ENCODE measurements at regions not wholly inside any gene's neighbourhood (a gene's known extent, or its start where the extent isn't known, plus 50 kb on each side); places are given as distances from the start of the nearest gene placed in this dataset.
"Not testable (repeated sequence)": the region's sequence is repeated elsewhere in the genome, so short reads cannot be mapped to it uniquely, and the experiment has no call there.

GRCh38 chr7:76126632-76127031 is 75.1 kb upstream of the SRRM3 start:
- Histone ChIP-seq H3K9me3 (ENCODE audit: control extremely low read depth in 1 of 5, control insufficient read depth in 4 of 5, insufficient read depth in 2 of 5, low read depth in 1 of 5, low read length in 4 of 5) (no peaks in the 10 kb centered on the region), H3K4me1 (ENCODE audit: control extremely low read depth in 1 of 4, control insufficient read depth in 4 of 4, insufficient read depth in 4 of 4, low read length in 3 of 4) (peaks cover 0 to 7% (median 4%) of the 10 kb centered on the region in 4 experiments), H3K36me3 (ENCODE audit: control insufficient read depth in 4 of 4, insufficient read depth in 4 of 4, low read length in 3 of 4) (no peaks in the 10 kb centered on the region), H3K27me3 (replicated peaks in 2 of 5; ENCODE audit: control insufficient read depth in 4 of 5, insufficient read depth in 5 of 5, low read length in 4 of 5) (no peaks in the 10 kb centered on the region), H3K27ac (ENCODE audit: insufficient read depth in 1 of 2, low read depth in 1 of 2, low read length in 2 of 2, poor library complexity in 1 of 2, severe bottlenecking in 2 of 2) (no peak overlapping the region), H3K4me3 (ENCODE audit: control insufficient read depth in 1 of 7, extremely low read depth in 1 of 7, insufficient read depth in 4 of 7, low read depth in 2 of 7, low read length in 6 of 7) (no peak overlapping the region)
- DNase-seq, result no peak
- ChIA-PET CTCF (no interaction called here), POLR2A (no interaction called here)
- WGBS (ENCODE audit: insufficient coverage), result no CpG with 5 or more reads among the region's 4 CpGs

GRCh38 chr7:76129366-76129765 is 72.3 kb upstream of the SRRM3 start:
- Histone ChIP-seq H3K27me3 (replicated peaks in 2 of 5; ENCODE audit: control insufficient read depth in 4 of 5, insufficient read depth in 5 of 5, low read length in 4 of 5) (no peaks in the 10 kb centered on the region), H3K9me3 (ENCODE audit: control extremely low read depth in 1 of 5, control insufficient read depth in 4 of 5, insufficient read depth in 2 of 5, low read depth in 1 of 5, low read length in 4 of 5) (no peaks in the 10 kb centered on the region), H3K4me3 (ENCODE audit: control insufficient read depth in 1 of 7, extremely low read depth in 1 of 7, insufficient read depth in 4 of 7, low read depth in 2 of 7, low read length in 6 of 7) (no peak overlapping the region), H3K36me3 (ENCODE audit: control insufficient read depth in 4 of 4, insufficient read depth in 4 of 4, low read length in 3 of 4) (no peaks in the 10 kb centered on the region), H3K27ac (ENCODE audit: insufficient read depth in 1 of 2, low read depth in 1 of 2, low read length in 2 of 2, poor library complexity in 1 of 2, severe bottlenecking in 2 of 2) (no peak overlapping the region), H3K4me1 (ENCODE audit: control extremely low read depth in 1 of 4, control insufficient read depth in 4 of 4, insufficient read depth in 4 of 4, low read length in 3 of 4) (peaks cover 2 to 17% (median 15%) of the 10 kb centered on the region in 4 experiments)
- POLR2A ChIA-PET, result no interaction called here
- CTCF ChIA-PET, result interaction anchor here (1.1 to 1.7 kb wide), 3 partner anchors 9 to 60 kb away, joined by 3 to 5 read pairs (median 3); no protein-coding TSS in a partner anchor
- DNase-seq, result no peak
- 83% methylated on average over 2 of the region's 5 CpGs for WGBS (ENCODE audit: insufficient coverage)

- 97% methylated on average over 8 of the region's 8 CpGs for WGBS (ENCODE audit: insufficient coverage)
- no peaks in the 10 kb centered on the region for H3K36me3 ChIP-seq (ENCODE audit: control insufficient read depth in 4 of 4, insufficient read depth in 4 of 4, low read length in 3 of 4)
- ChIA-PET POLR2A (no interaction called here), CTCF (interaction anchor here (1.1 to 1.7 kb wide), 3 partner anchors 9 to 61 kb away, joined by 3 to 5 read pairs (median 3); no protein-coding TSS in a partner anchor)
- H3K4me1 ChIP-seq (ENCODE audit: control extremely low read depth in 1 of 4, control insufficient read depth in 4 of 4, insufficient read depth in 4 of 4, low read length in 3 of 4), result peaks cover 2 to 18% (median 15%) of the 10 kb centered on the region in 4 experiments
- no peak overlapping the region for H3K4me3 ChIP-seq (ENCODE audit: control insufficient read depth in 1 of 7, extremely low read depth in 1 of 7, insufficient read depth in 4 of 7, low read depth in 2 of 7, low read length in 6 of 7)
- no peak overlapping the region for H3K27ac ChIP-seq (ENCODE audit: insufficient read depth in 1 of 2, low read depth in 1 of 2, low read length in 2 of 2, poor library complexity in 1 of 2, severe bottlenecking in 2 of 2)
- H3K9me3 ChIP-seq (ENCODE audit: control extremely low read depth in 1 of 5, control insufficient read depth in 4 of 5, insufficient read depth in 2 of 5, low read depth in 1 of 5, low read length in 4 of 5), result no peaks in the 10 kb centered on the region
- no peak for DNase-seq
- no peaks in the 10 kb centered on the region for H3K27me3 ChIP-seq (replicated peaks in 2 of 5; ENCODE audit: control insufficient read depth in 4 of 5, insufficient read depth in 5 of 5, low read length in 4 of 5)
These were observed 71.9 kb upstream of the SRRM3 start for GRCh38 chr7:76129836-76130235.

- H3K36me3 ChIP-seq (ENCODE audit: control insufficient read depth in 4 of 4, insufficient read depth in 4 of 4, low read length in 3 of 4); POLR2A ChIA-PET; H3K27ac ChIP-seq (ENCODE audit: insufficient read depth in 1 of 2, low read depth in 1 of 2, low read length in 2 of 2, poor library complexity in 1 of 2, severe bottlenecking in 2 of 2); H3K4me3 ChIP-seq (ENCODE audit: control insufficient read depth in 1 of 7, extremely low read depth in 1 of 7, insufficient read depth in 4 of 7, low read depth in 2 of 7, low read length in 6 of 7); H3K27me3 ChIP-seq (replicated peaks in 2 of 5; ENCODE audit: control insufficient read depth in 4 of 5, insufficient read depth in 5 of 5, low read length in 4 of 5); H3K9me3 ChIP-seq (ENCODE audit: control extremely low read depth in 1 of 5, control insufficient read depth in 4 of 5, insufficient read depth in 2 of 5, low read depth in 1 of 5, low read length in 4 of 5): not testable (repeated sequence)
- peak in 2 of 3 donors; percentile 43 to 44 for DNase-seq
- H3K4me1 ChIP-seq (ENCODE audit: control extremely low read depth in 1 of 4, control insufficient read depth in 4 of 4, insufficient read depth in 4 of 4, low read length in 3 of 4), result peaks cover 2 to 18% (median 15%) of the 10 kb centered on the region in 4 experiments
- CTCF ChIA-PET, result interaction anchor here (1.5 to 1.7 kb wide), 2 partner anchors 10 to 62 kb away, joined by 3 to 5 read pairs; no protein-coding TSS in a partner anchor
These were observed 71.0 kb upstream of the SRRM3 start for GRCh38 chr7:76130661-76131060.

GRCh38 chr7:76131887-76132286 is 69.8 kb upstream of the SRRM3 start:
- H3K27me3 ChIP-seq (replicated peaks in 2 of 5; ENCODE audit: control insufficient read depth in 4 of 5, insufficient read depth in 5 of 5, low read length in 4 of 5); POLR2A ChIA-PET; H3K36me3 ChIP-seq (ENCODE audit: control insufficient read depth in 4 of 4, insufficient read depth in 4 of 4, low read length in 3 of 4); H3K27ac ChIP-seq (ENCODE audit: insufficient read depth in 1 of 2, low read depth in 1 of 2, low read length in 2 of 2, poor library complexity in 1 of 2, severe bottlenecking in 2 of 2); H3K4me3 ChIP-seq (ENCODE audit: control insufficient read depth in 1 of 7, extremely low read depth in 1 of 7, insufficient read depth in 4 of 7, low read depth in 2 of 7, low read length in 6 of 7); DNase-seq; H3K9me3 ChIP-seq (ENCODE audit: control extremely low read depth in 1 of 5, control insufficient read depth in 4 of 5, insufficient read depth in 2 of 5, low read depth in 1 of 5, low read length in 4 of 5): not testable (repeated sequence)
- 52% methylated on average over 5 of the region's 5 CpGs for WGBS (ENCODE audit: insufficient coverage)
- peaks cover 2 to 18% (median 15%) of the 10 kb centered on the region in 4 experiments for H3K4me1 ChIP-seq (ENCODE audit: control extremely low read depth in 1 of 4, control insufficient read depth in 4 of 4, insufficient read depth in 4 of 4, low read length in 3 of 4)
- CTCF ChIA-PET, result interaction anchor here (0.8 to 1.5 kb wide), 3 partner anchors 19 to 86 kb away, joined by 3 read pairs; no protein-coding TSS in a partner anchor

GRCh38 chr7:76133164-76133775 is 68.4 kb upstream of the SRRM3 start:
- H3K27me3 ChIP-seq (replicated peaks in 2 of 5; ENCODE audit: control insufficient read depth in 4 of 5, insufficient read depth in 5 of 5, low read length in 4 of 5), result no peaks in the 10 kb centered on the region
- ChIA-PET POLR2A (no interaction called here), CTCF (interaction anchor here (0.7 kb wide), 1 partner anchor 45 kb away, joined by 3 read pairs; no protein-coding TSS in a partner anchor)
- no peaks in the 10 kb centered on the region for H3K36me3 ChIP-seq (ENCODE audit: control insufficient read depth in 4 of 4, insufficient read depth in 4 of 4, low read length in 3 of 4)
- H3K4me1 ChIP-seq (ENCODE audit: control extremely low read depth in 1 of 4, control insufficient read depth in 4 of 4, insufficient read depth in 4 of 4, low read length in 3 of 4), result peaks cover 2 to 18% (median 15%) of the 10 kb centered on the region in 4 experiments
- H3K27ac ChIP-seq (ENCODE audit: insufficient read depth in 1 of 2, low read depth in 1 of 2, low read length in 2 of 2, poor library complexity in 1 of 2, severe bottlenecking in 2 of 2), result no peak overlapping the region
- peak in 2 of 3 donors; percentile 63 to 78 for DNase-seq
- 63% methylated on average over 1 of the region's 7 CpGs for WGBS (ENCODE audit: insufficient coverage)
- H3K4me3 ChIP-seq (ENCODE audit: control insufficient read depth in 1 of 7, extremely low read depth in 1 of 7, insufficient read depth in 4 of 7, low read depth in 2 of 7, low read length in 6 of 7), result peak overlapping the region in 2 of 7 experiments; percentile 34 to 60
- no peaks in the 10 kb centered on the region for H3K9me3 ChIP-seq (ENCODE audit: control extremely low read depth in 1 of 5, control insufficient read depth in 4 of 5, insufficient read depth in 2 of 5, low read depth in 1 of 5, low read length in 4 of 5)

GRCh38 chr7:76133839-76134238 is 67.9 kb upstream of the SRRM3 start:
- peak in 2 of 3 donors; percentile 49 to 54 for DNase-seq
- no peaks in the 10 kb centered on the region for H3K9me3 ChIP-seq (ENCODE audit: control extremely low read depth in 1 of 5, control insufficient read depth in 4 of 5, insufficient read depth in 2 of 5, low read depth in 1 of 5, low read length in 4 of 5)
- no peak overlapping the region for H3K27ac ChIP-seq (ENCODE audit: insufficient read depth in 1 of 2, low read depth in 1 of 2, low read length in 2 of 2, poor library complexity in 1 of 2, severe bottlenecking in 2 of 2)
- H3K4me1 ChIP-seq (ENCODE audit: control extremely low read depth in 1 of 4, control insufficient read depth in 4 of 4, insufficient read depth in 4 of 4, low read length in 3 of 4), result peaks cover 2 to 18% (median 15%) of the 10 kb centered on the region in 4 experiments
- H3K36me3 ChIP-seq (ENCODE audit: control insufficient read depth in 4 of 4, insufficient read depth in 4 of 4, low read length in 3 of 4), result no peaks in the 10 kb centered on the region
- 27% methylated on average over 3 of the region's 3 CpGs for WGBS (ENCODE audit: insufficient coverage)
- POLR2A ChIA-PET, result no interaction called here
- CTCF ChIA-PET, result interaction anchor here (0.7 kb wide), 1 partner anchor 45 kb away, joined by 3 read pairs; no protein-coding TSS in a partner anchor
- H3K4me3 ChIP-seq (ENCODE audit: control insufficient read depth in 1 of 7, extremely low read depth in 1 of 7, insufficient read depth in 4 of 7, low read depth in 2 of 7, low read length in 6 of 7), result peak overlapping the region in 2 of 7 experiments; percentile 28 to 30
- H3K27me3 ChIP-seq (replicated peaks in 2 of 5; ENCODE audit: control insufficient read depth in 4 of 5, insufficient read depth in 5 of 5, low read length in 4 of 5), result no peaks in the 10 kb centered on the region

All from common myeloid progenitor, CD34-positive (primary cell).